Stimulated activated naive CD8-positive, alpha-beta T cell treated with anti-CD3 and anti-CD28 coated beads, Interleukin-15, Interleukin-2, amounts not matched to agents 100 ng/mL and 50 ng/mL, for 24 hours (primary cell): ENCODE measurements at regions not wholly inside any gene's neighbourhood (a gene's known extent, or its start where the extent isn't known, plus 50 kb on each side); places are given as distances from the start of the nearest gene placed in this dataset.

ENCODE experiments used
- H3K27ac Mint-ChIP-seq: one replicate; pipeline ENCODE4 v1.8.0; 2021; ENCODE audit warnings: mild to moderate bottlenecking, mixed read lengths
- H3K27me3 Mint-ChIP-seq: one replicate; pipeline ENCODE4 v1.8.0; 2021; ENCODE audit warnings: mixed read lengths
- H3K36me3 Mint-ChIP-seq: one replicate; pipeline ENCODE4 v1.8.0; 2021; ENCODE audit warnings: low read depth, mixed read lengths
- H3K4me1 Mint-ChIP-seq: one replicate; pipeline ENCODE4 v1.8.0; 2021; ENCODE audit warnings: low read depth, mixed read lengths
- H3K4me3 Mint-ChIP-seq: one replicate; pipeline ENCODE4 v1.8.0; 2021; ENCODE audit warnings: mild to moderate bottlenecking, mixed read lengths
- H3K9me3 Mint-ChIP-seq: one replicate; pipeline ENCODE4 v1.8.0; 2021; ENCODE audit warnings: mixed read lengths

DNA sequence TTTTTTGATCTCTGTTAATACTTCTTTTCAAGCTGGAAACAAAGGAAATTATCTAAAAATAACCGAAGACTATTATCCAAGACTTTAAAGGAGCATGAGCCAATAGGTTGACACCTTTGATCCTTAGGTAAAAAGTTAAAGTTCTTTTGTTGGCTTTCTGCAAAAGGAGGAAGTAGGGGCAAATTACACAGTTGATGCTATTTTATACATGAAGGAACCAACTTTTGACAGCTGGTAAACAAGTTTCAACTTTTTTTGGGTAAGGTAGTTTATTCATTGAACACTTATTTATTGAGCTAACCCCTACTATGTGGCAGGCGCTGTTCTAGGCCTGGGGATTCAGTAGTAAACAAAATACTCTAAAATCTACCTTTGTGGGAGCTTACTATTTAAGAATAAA lies 66.6 kb upstream of the ZEB2 start:
- H3K9me3 Mint-ChIP-seq: no peaks in the 10 kb centered on the region
- H3K27ac Mint-ChIP-seq: no peak overlapping the region
- peaks cover 44% of the 10 kb centered on the region for H3K4me1 Mint-ChIP-seq
- no peak overlapping the region for H3K4me3 Mint-ChIP-seq
- no peaks in the 10 kb centered on the region for H3K36me3 Mint-ChIP-seq
- peaks cover 20% of the 10 kb centered on the region for H3K27me3 Mint-ChIP-seq

DNA sequence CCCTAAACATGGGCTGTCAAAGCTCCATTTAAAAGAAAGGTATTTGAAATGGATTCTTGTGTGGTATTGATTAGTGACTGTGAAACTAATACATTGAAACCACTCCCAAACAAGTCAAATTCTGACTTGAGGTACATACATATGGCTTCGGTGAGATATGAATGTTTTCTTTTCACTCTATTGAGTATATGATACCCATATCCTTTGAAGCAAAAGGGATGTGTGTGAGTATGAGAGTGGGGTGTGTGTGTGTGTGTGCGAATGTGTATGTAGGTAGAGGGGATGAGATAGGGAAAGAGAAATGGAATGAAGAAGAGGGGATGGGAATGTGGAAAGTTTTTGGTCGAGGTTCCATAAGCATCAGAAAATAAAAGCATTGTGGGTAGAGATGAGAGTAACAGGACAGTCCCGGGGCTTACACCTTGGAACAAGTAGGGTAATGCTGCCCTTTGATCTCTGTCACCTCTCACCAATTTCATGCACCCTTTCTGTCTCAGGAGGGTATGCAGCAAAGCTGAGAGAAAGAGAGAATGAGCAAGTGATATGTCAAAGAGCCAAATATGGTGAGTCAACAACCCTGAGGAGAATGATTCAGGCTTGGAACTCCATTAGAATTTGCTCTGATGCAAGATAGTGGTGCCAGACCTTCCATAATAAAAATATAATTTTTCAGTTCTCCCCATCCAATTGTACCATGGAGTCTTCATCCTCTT lies 64.0 kb upstream of the ZEB2 start:
- no peaks in the 10 kb centered on the region for H3K36me3 Mint-ChIP-seq
- peak overlapping the region; percentile 0 for H3K4me3 Mint-ChIP-seq
- no peaks in the 10 kb centered on the region for H3K9me3 Mint-ChIP-seq
- H3K27me3 Mint-ChIP-seq: peaks cover 29% of the 10 kb centered on the region
- H3K27ac Mint-ChIP-seq: peak overlapping the region; percentile 73
- peaks cover 56% of the 10 kb centered on the region for H3K4me1 Mint-ChIP-seq

DNA sequence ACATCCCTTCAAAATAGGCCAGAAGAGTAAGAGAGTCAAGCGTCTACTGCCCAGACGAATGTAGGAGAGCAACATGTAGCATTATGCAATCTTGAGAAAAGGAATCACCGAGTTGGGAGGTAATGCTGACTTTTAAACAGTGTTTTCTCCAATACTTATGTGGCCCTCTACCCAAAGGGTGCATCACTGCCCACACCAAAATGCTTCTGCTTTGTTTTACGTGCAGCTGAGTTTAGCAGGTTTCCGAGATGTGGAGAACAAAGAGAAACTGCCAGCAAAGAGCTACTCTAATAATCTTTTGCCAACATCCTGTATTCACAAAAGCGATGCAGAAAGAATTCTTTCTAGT lies 63.4 kb upstream of the ZEB2 start:
- Mint-ChIP-seq H3K36me3 (no peaks in the 10 kb centered on the region), H3K4me1 (peaks cover 56% of the 10 kb centered on the region), H3K9me3 (no peaks in the 10 kb centered on the region), H3K27ac (peak overlapping the region; percentile 10), H3K4me3 (peak overlapping the region; percentile 21), H3K27me3 (peaks cover 29% of the 10 kb centered on the region)

DNA sequence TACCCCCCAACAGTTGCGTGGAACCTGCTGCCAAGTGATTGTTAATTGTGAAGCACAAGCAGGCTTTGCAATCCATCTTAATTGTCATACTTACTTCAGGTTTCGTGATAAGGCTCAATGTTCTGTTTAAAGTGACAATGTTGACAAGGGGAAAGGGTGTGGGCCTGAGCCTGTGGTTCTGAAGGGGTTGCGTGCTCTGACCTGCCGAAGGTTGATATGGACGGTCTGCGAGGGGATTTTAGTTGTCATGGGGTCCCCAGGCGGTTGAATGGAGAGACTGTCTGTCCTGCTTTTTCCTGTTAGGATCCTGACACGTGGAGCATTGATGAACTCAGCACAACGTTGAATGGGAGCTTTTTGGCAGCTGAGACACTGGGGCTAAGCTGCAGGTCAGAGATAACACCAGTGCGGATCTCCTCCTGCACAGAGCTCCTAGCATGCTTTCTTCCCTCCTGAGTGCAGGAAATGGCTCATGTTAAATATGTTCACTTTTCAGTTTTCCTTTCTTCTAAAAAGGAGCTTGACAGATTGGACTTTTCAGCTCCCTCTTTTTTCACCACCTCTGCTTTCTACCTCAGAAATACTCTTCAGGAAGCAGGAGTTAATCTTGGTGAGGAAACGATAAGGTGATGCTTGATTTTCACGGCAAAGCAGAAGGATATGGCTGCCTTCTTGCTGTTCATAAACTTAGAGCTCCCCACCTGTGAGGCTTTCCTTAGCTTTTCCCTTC lies 62.9 kb upstream of the ZEB2 start:
- Mint-ChIP-seq H3K27ac (peak overlapping the region; percentile 10), H3K36me3 (no peaks in the 10 kb centered on the region), H3K4me3 (peak overlapping the region; percentile 21), H3K27me3 (peaks cover 27% of the 10 kb centered on the region), H3K4me1 (peaks cover 56% of the 10 kb centered on the region), H3K9me3 (no peaks in the 10 kb centered on the region)

DNA sequence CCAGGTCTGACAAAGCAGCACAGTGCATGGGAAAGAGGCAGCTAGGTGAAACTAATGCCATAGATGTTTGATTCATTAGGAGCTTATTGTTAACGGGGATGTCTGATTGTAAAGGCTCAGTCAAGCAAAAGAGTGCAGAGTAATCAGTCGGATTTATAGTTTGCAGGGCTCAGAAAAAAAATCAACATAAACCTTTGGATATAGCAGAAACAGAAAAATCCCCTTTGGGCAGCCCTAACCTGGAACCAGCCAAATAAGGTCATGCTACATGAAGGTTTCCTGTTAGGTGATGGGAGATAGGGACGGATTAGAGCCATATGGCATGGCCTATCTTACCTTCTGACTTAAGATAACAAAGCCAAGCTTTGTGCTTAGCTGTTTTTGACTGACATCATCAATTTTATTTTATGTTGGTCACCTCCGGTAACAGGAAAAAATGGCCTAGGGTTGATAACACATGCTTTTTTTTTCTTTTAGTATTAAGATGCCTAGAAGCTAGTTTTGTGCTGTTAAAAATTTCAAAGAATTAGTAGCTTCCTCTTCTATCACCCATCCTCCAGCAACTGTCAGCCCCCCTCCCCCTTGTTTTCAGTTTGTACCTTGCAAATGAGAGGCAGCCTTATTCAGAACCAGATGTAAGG lies 60.7 kb upstream of the ZEB2 start:
- no peaks in the 10 kb centered on the region for H3K36me3 Mint-ChIP-seq
- no peak overlapping the region for H3K4me3 Mint-ChIP-seq
- H3K4me1 Mint-ChIP-seq: peaks cover 49% of the 10 kb centered on the region
- peaks cover 23% of the 10 kb centered on the region for H3K27me3 Mint-ChIP-seq
- H3K27ac Mint-ChIP-seq: no peak overlapping the region
- H3K9me3 Mint-ChIP-seq: no peaks in the 10 kb centered on the region

DNA sequence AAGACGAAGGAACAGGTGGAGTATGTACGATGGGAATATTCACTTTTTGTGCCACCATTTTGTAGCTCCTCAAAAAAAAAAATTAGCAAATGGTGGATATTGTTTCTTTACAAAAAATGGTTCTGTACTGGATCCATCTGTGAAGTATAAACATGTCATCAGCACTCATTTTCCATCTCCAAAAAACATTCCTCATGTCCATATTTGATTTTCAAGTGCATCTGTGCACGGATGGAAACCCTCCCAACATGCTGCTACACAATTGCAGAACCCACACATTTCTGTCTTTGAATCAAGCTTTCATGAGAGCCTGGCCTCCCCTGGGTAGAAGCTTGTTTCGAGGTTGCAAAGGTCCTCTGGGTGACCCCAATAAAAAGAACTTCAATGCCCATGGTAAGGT lies 59.6 kb upstream of the ZEB2 start:
- Mint-ChIP-seq H3K27ac (no peak overlapping the region), H3K4me3 (no peak overlapping the region), H3K27me3 (peaks cover 17% of the 10 kb centered on the region), H3K4me1 (peaks cover 41% of the 10 kb centered on the region), H3K9me3 (no peaks in the 10 kb centered on the region), H3K36me3 (no peaks in the 10 kb centered on the region)

DNA sequence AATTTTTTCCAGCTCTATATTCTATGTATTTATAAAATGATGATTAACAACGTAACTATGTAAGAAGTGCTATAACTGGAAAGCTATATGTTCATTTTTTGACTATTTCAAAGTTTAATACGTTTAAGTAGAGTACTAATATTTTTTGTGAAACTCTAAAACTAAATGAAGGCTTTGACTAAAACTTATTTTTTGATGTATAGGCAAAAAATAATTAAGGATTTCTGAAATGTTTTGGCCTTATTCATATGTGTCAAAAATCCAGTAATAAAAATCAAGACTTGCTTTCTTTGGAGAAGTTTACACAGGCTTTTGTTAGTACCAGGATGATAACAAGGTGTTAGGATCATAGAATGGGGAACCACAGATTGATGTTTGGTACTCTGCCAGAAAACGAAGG lies 58.2 kb upstream of the ZEB2 start:
- Mint-ChIP-seq H3K9me3 (no peaks in the 10 kb centered on the region), H3K27ac (no peak overlapping the region), H3K36me3 (no peaks in the 10 kb centered on the region), H3K4me3 (no peak overlapping the region), H3K4me1 (peaks cover 29% of the 10 kb centered on the region), H3K27me3 (peaks cover 17% of the 10 kb centered on the region)

DNA sequence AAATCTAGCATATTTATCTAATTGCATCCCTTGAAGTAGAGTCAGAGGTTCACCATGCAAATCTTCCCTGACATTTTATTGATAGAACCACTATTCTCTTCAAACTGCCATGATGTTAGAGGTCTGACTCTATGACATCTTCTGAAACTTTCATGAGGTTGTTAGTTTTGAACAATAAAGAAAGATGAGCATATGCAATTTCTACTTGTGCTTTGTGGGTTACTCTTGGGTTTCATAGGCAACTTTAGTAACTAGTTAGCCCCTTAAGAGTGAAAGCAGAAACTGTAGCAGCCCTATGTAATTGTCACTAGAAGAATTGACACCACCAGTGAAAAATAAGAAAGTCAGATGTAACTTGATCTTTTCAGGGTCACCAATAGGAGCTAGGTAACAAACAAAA lies 53.1 kb upstream of the ZEB2 start:
- Mint-ChIP-seq H3K27ac (no peak overlapping the region), H3K36me3 (no peaks in the 10 kb centered on the region), H3K27me3 (peaks cover 6% of the 10 kb centered on the region), H3K4me3 (no peak overlapping the region), H3K9me3 (no peaks in the 10 kb centered on the region), H3K4me1 (peaks cover 27% of the 10 kb centered on the region)

DNA sequence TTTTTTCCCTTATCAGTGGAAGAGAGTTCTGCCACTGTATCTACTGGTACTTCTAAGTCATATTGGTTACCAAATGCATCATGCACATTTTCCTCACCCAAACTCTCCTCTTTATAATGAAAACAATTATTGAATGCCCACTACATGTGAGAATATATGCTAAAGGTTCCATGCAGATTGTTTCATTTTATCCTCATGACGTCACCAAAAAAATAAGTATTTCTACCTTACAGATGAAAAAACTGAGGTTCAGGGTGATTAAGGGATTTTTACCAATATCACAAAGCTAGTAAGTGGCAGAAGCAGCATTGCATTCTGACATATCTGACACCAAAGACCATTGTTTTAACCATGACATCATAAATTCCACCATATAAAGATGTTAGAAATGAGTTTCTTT lies 51.9 kb upstream of the ZEB2 start:
- Mint-ChIP-seq H3K36me3 (no peaks in the 10 kb centered on the region), H3K27ac (no peak overlapping the region), H3K4me1 (peaks cover 27% of the 10 kb centered on the region), H3K9me3 (no peaks in the 10 kb centered on the region), H3K27me3 (peaks cover 3% of the 10 kb centered on the region), H3K4me3 (no peak overlapping the region)

DNA sequence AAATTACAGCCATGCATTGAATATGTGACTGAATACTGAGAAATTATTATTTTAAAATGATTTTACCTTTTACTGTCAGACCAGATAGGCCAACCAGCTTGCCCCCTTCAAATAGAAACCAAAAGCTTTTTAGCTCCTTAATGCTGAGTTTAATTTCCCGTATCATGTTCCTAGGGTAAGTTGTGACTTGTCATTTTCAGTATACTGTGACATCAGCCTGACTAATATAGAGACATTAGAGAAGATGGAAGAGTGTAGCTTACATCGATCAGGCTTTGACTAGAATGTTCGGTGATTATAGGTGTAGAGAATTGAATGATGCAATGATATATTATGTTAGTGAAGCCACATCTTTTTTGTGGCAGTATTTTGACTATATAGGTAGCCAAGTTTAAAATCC lies 50.6 kb upstream of the ZEB2 start:
- Mint-ChIP-seq H3K4me3 (no peak overlapping the region), H3K27ac (no peak overlapping the region), H3K9me3 (no peaks in the 10 kb centered on the region), H3K36me3 (no peaks in the 10 kb centered on the region), H3K4me1 (peaks cover 27% of the 10 kb centered on the region), H3K27me3 (peaks cover 6% of the 10 kb centered on the region)
